ENCODE measurements at regions not wholly inside any gene's neighbourhood (a gene's known extent, or its start where the extent isn't known, plus 50 kb on each side); places are given as distances from the start of the nearest gene placed in this dataset.

- DNase-seq (ENCODE audit: low spot score in 2 of 2): no peak
- H3K9me3 ChIP-seq: no peaks in the 10 kb centered on the region
- TF ChIP-seq CTCF (IDR thresholded peaks at IDR 0.05): no peak
- H3K27ac ChIP-seq: no peak overlapping the region
- H3K27me3 ChIP-seq: no peaks in the 10 kb centered on the region
- no peaks in the 10 kb centered on the region for H3K36me3 ChIP-seq
- H3K4me1 ChIP-seq: no peaks in the 10 kb centered on the region
- intact Hi-C loops (cut with DNase I): no loop called here
- no peak overlapping the region for H3K4me3 ChIP-seq
Measured at GRCh38 chr2:220845766-220846273, 726.3 kb downstream of the EPHA4 start.

- H3K27ac ChIP-seq: no peak overlapping the region
- intact Hi-C loops (cut with DNase I): no loop called here
- no peak for TF ChIP-seq CTCF (IDR thresholded peaks at IDR 0.05)
- no peaks in the 10 kb centered on the region for H3K4me1 ChIP-seq
- no peaks in the 10 kb centered on the region for H3K36me3 ChIP-seq
- no peak overlapping the region for H3K4me3 ChIP-seq
- no peaks in the 10 kb centered on the region for H3K9me3 ChIP-seq
- DNase-seq (ENCODE audit: low spot score in 2 of 2): no peak
- no peaks in the 10 kb centered on the region for H3K27me3 ChIP-seq
Measured at GRCh38 chr2:220847006-220847405, 725.1 kb downstream of the EPHA4 start.

GRCh38 chr2:220847589-220847988 lies 724.5 kb downstream of the EPHA4 start:
- H3K27ac ChIP-seq: no peak overlapping the region
- no peaks in the 10 kb centered on the region for H3K27me3 ChIP-seq
- H3K4me3 ChIP-seq: no peak overlapping the region
- TF ChIP-seq CTCF (IDR thresholded peaks at IDR 0.05): no peak
- H3K4me1 ChIP-seq: no peaks in the 10 kb centered on the region
- DNase-seq (ENCODE audit: low spot score in 2 of 2): no peak
- intact Hi-C loops (cut with DNase I): no loop called here
- H3K9me3 ChIP-seq: no peaks in the 10 kb centered on the region
- no peaks in the 10 kb centered on the region for H3K36me3 ChIP-seq

GRCh38 chr2:220849433-220849832 lies 722.7 kb downstream of the EPHA4 start:
- TF ChIP-seq CTCF (IDR thresholded peaks at IDR 0.05): no peak
- H3K27ac ChIP-seq: no peak overlapping the region
- no peaks in the 10 kb centered on the region for H3K4me1 ChIP-seq
- no peaks in the 10 kb centered on the region for H3K27me3 ChIP-seq
- no peak for DNase-seq (ENCODE audit: low spot score in 2 of 2)
- no peaks in the 10 kb centered on the region for H3K9me3 ChIP-seq
- no peaks in the 10 kb centered on the region for H3K36me3 ChIP-seq
- no peak overlapping the region for H3K4me3 ChIP-seq
- intact Hi-C loops (cut with DNase I): no loop called here

- H3K36me3 ChIP-seq: no peaks in the 10 kb centered on the region
- H3K4me3 ChIP-seq: no peak overlapping the region
- intact Hi-C loops (cut with DNase I): no loop called here
- H3K27me3 ChIP-seq: no peaks in the 10 kb centered on the region
- no peak overlapping the region for H3K27ac ChIP-seq
- no peaks in the 10 kb centered on the region for H3K9me3 ChIP-seq
- H3K4me1 ChIP-seq: no peaks in the 10 kb centered on the region
- DNase-seq (ENCODE audit: low spot score in 2 of 2): no peak
- no peak for TF ChIP-seq CTCF (IDR thresholded peaks at IDR 0.05)
Measured at GRCh38 chr2:220850116-220850515, 722.0 kb downstream of the EPHA4 start.

GRCh38 chr2:220855296-220855695 lies 716.8 kb downstream of the EPHA4 start:
- Histone ChIP-seq H3K4me3 (no peak overlapping the region), H3K36me3 (no peaks in the 10 kb centered on the region), H3K27me3 (no peaks in the 10 kb centered on the region), H3K9me3 (no peaks in the 10 kb centered on the region), H3K4me1 (no peaks in the 10 kb centered on the region), H3K27ac (no peak overlapping the region)
- DNase-seq (ENCODE audit: low spot score in 2 of 2): no peak
- intact Hi-C loops (cut with DNase I): no loop called here
- no peak for TF ChIP-seq CTCF (IDR thresholded peaks at IDR 0.05)

Measured in ascending aorta (tissue), 2 donors.